ENCODE measurements at regions not wholly inside any gene's neighbourhood (a gene's known extent, or its start where the extent isn't known, plus 50 kb on each side); places are given as distances from the start of the nearest gene placed in this dataset.

DNA sequence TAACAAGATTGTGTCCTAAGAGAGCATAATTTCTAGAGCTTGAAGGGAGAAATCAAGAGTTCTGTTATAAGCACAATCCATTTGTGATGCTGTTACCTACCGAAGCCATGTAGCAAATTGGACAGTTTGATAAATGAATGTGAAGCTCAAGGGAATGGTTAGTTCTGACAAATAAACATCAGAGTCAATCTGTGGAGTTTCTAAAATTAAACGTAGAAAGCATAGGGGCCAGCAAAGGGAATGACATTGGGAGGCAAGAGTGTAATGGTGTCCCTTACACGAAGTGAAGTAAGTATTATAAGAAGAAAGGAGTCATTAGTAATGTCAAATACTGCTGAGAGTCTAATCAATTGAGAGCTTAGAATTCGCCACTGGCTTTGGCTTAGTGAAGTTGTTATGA is 200.2 kb upstream of the SLITRK1 start:
- H3K27ac ChIP-seq = no peak overlapping the region
- H3K27me3 ChIP-seq = no peaks in the 10 kb centered on the region
- TF ChIP-seq, protein P1, sequence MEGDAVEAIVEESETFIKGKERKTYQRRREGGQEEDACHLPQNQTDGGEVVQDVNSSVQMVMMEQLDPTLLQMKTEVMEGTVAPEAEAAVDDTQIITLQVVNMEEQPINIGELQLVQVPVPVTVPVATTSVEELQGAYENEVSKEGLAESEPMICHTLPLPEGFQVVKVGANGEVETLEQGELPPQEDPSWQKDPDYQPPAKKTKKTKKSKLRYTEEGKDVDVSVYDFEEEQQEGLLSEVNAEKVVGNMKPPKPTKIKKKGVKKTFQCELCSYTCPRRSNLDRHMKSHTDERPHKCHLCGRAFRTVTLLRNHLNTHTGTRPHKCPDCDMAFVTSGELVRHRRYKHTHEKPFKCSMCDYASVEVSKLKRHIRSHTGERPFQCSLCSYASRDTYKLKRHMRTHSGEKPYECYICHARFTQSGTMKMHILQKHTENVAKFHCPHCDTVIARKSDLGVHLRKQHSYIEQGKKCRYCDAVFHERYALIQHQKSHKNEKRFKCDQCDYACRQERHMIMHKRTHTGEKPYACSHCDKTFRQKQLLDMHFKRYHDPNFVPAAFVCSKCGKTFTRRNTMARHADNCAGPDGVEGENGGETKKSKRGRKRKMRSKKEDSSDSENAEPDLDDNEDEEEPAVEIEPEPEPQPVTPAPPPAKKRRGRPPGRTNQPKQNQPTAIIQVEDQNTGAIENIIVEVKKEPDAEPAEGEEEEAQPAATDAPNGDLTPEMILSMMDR (IDR thresholded peaks at IDR 0.05) = no peak
- TF ChIP-seq EP300 (IDR thresholded peaks at IDR 0.05) (no peak), POLR2A (IDR thresholded peaks at IDR 0.05) (no peak)
- peaks cover 0 to 7% (median 0%) of the 10 kb centered on the region in 4 donors for H3K9me3 ChIP-seq
- no peak for DNase-seq (ENCODE audit: low spot score in 2 of 2)
- 82 to 83% methylated on average over 4 of the region's 4 CpGs for WGBS, 2 donors
- no peaks in the 10 kb centered on the region for H3K4me1 ChIP-seq
- no peaks in the 10 kb centered on the region for H3K36me3 ChIP-seq
- no peak overlapping the region for H3K4me3 ChIP-seq

DNA sequence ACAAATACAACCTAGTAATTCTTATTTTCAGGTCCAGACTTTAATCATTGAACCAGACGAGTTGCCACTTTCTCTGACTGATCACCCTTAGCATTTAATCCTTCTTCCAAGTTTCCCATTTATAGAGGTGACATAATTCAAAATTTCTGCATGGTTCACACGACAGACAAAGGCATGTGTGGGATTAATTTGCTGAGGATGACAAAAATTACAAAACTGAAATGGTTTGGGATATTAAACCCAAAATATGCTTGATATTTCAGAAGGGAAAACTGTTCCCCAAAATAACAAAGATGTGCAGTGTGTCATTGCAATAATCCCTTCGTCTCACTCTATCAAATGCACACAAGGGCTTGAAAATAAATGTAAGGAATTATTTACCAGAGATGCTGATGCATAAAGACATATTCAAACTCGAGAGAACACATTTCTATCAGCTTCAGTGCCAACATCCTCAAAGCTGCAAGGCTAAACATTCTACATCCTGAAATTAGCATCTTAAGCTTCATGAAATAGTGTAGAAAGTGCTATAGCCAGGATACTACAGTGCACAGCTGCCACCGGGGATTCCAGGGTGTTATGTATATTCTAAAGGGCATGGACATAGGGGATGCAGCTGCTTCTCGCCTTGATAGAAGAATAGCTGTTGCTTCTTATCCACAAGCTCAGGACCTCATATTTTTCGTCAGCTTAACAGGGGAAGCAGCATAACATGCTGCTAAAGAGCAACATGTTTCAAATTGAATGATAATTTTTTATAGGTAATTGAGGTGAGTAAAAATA is 198.7 kb upstream of the SLITRK1 start:
- 59 to 65% methylated on average over 7 of the region's 7 CpGs for WGBS, 2 donors
- no peak overlapping the region for H3K4me3 ChIP-seq
- H3K9me3 ChIP-seq = no peaks in the 10 kb centered on the region
- no peaks in the 10 kb centered on the region for H3K27me3 ChIP-seq
- no peak for TF ChIP-seq EP300 (IDR thresholded peaks at IDR 0.05)
- TF ChIP-seq, protein P1 (IDR thresholded peaks at IDR 0.05) = no peak
- no peak for TF ChIP-seq POLR2A (IDR thresholded peaks at IDR 0.05)
- H3K27ac ChIP-seq = no peak overlapping the region
- H3K36me3 ChIP-seq = no peaks in the 10 kb centered on the region
- H3K4me1 ChIP-seq = no peaks in the 10 kb centered on the region
- DNase-seq (ENCODE audit: low spot score in 2 of 2) = no peak

DNA sequence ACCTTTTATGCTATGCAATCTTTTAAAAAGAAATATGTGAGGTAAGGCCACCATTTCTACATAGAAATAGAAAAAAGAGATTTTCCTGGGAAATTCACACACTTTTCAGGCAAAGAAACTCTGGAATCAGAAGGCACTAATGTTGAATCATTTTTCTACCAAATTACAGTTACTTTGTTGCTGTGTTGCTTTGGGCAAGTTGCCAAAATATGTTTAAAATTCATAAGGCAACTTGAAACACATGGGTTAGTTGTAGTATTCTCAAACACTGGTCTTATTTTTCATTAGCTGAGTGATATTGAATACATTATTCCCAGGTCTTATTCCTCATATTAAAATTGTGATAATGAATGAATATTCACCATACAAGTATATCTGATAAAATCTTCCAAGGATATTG is 195.0 kb upstream of the SLITRK1 start:
- Histone ChIP-seq H3K27ac (no peak overlapping the region), H3K4me3 (no peak overlapping the region), H3K9me3 (no peaks in the 10 kb centered on the region), H3K27me3 (no peaks in the 10 kb centered on the region), H3K4me1 (no peaks in the 10 kb centered on the region), H3K36me3 (no peaks in the 10 kb centered on the region)
- no peak for DNase-seq (ENCODE audit: low spot score in 2 of 2)
- TF ChIP-seq, protein P1 (IDR thresholded peaks at IDR 0.05) = no peak
- TF ChIP-seq EP300 (IDR thresholded peaks at IDR 0.05) (no peak), POLR2A (IDR thresholded peaks at IDR 0.05) (no peak)

DNA sequence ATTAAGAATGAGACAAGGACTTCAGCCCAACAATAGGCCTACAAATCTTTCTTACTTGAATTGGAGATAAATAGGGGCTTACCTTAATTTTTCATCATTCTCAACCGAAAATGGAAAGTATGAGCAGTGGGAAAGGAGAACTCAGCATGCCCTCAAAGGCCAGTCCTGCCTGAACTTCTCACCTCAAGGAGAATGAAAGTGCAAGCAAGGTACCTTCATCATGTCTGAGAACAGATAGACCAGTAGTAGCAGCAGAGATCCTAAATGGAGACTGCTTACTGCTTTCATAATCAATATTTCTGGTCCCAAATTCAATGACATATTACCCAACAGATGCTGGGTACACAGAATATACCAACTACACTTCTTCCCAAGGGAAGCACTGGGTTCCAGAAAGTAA is 194.0 kb upstream of the SLITRK1 start:
- no peak for DNase-seq (ENCODE audit: low spot score in 2 of 2)
- Histone ChIP-seq H3K27me3 (no peaks in the 10 kb centered on the region), H3K4me3 (no peak overlapping the region), H3K27ac (no peak overlapping the region), H3K9me3 (no peaks in the 10 kb centered on the region), H3K4me1 (no peaks in the 10 kb centered on the region), H3K36me3 (no peaks in the 10 kb centered on the region)
- TF ChIP-seq POLR2A (IDR thresholded peaks at IDR 0.05) (no peak), EP300 (IDR thresholded peaks at IDR 0.05) (no peak)
- TF ChIP-seq, protein P1 (IDR thresholded peaks at IDR 0.05) = no peak
- 68 to 88% methylated on average over 1 of the region's 1 CpG for WGBS, 2 donors

DNA sequence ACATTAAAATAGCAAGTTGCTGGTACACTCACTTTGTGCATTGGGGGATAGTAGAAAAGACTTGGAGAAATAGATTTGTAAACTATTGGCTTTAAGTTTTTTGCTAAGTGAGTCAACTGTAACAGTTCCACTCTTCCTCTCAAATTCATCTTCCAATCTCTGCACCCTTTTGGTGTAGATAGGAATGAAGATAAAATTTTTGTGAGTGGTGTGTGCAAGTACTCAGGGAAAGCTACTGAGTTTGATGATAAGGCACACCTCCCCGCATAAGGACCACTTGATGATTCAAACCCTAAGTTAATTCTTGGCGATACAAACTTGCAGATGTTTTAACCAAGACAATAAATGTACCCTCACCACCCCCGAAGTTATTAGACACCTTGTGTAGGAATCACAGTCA is 168.3 kb upstream of the SLITRK1 start:
- DNase-seq (ENCODE audit: low spot score in 2 of 2) = no peak
- TF ChIP-seq EP300 (IDR thresholded peaks at IDR 0.05) (no peak), POLR2A (IDR thresholded peaks at IDR 0.05) (no peak)
- TF ChIP-seq, protein P1 (IDR thresholded peaks at IDR 0.05) = no peak
- 89 to 94% methylated on average over 3 of the region's 3 CpGs for WGBS, 2 donors

More for the DNA sequence above, 168.3 kb upstream of the SLITRK1 start:
- Histone ChIP-seq H3K4me1 (no peaks in the 10 kb centered on the region), H3K36me3 (no peaks in the 10 kb centered on the region), H3K27me3 (no peaks in the 10 kb centered on the region), H3K27ac (no peak overlapping the region), H3K4me3 (no peak overlapping the region), H3K9me3 (no peaks in the 10 kb centered on the region)

All from tibial nerve (tissue), 4 donors.